Left colon (tissue), 2 donors: ENCODE measurements at regions not wholly inside any gene's neighbourhood (a gene's known extent, or its start where the extent isn't known, plus 50 kb on each side); places are given as distances from the start of the nearest gene placed in this dataset.
"Not testable (repeated sequence)": the region's sequence is repeated elsewhere in the genome, so short reads cannot be mapped to it uniquely, and the experiment has no call there.

Experiments used
- ATAC-seq: fragments of 200-7000 bp; cut with Tn5 transposase; one replicate; pipeline ENCODE4 v1.9.1; 2020; ENCODE audit warnings: mild to moderate bottlenecking, moderate library complexity
- DNase-seq, 2 donors: peaks; one replicate each; pipeline ENCODE4 v3.0.0-alpha.2; 2020
- intact Hi-C, 2 donors: fragments of 100-400 bp; cut with DNase I in 1 of 2; cut with micrococcal nuclease in 1 of 2; formaldehyde crosslinking; loops; one replicate each; pipeline versions ENCODE4 v1.11.2 to v1.14.0; 2022; cut with DNase I, micrococcal nuclease
- donor health status: DM: no; HTN: no; CAD: no.
- donor health status: DM: yes; HTN: yes; CAD: no.

DNA sequence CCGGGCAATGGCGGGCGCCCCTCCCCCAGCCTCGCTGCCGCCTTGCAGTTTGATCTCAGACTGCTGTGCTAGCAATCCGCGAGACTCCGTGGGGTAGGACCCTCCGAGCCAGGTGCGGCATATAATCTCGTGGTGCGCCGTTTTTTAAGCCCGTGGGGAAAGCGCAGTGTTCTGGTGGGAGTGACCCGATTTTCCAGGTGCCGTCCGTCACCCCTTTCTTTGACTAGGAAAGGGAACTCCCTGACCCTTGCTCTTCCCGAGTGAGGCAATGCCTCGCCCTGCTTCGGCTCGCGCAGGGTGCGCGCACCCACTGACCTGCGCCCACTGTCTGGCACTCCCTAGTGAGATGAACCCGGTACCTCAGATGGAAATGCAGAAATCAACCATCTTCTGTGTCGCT lies 171.9 kb downstream of the GALR1 start:
- ATAC-seq, DNase-seq, intact Hi-C loops: not testable (repeated sequence)

DNA sequence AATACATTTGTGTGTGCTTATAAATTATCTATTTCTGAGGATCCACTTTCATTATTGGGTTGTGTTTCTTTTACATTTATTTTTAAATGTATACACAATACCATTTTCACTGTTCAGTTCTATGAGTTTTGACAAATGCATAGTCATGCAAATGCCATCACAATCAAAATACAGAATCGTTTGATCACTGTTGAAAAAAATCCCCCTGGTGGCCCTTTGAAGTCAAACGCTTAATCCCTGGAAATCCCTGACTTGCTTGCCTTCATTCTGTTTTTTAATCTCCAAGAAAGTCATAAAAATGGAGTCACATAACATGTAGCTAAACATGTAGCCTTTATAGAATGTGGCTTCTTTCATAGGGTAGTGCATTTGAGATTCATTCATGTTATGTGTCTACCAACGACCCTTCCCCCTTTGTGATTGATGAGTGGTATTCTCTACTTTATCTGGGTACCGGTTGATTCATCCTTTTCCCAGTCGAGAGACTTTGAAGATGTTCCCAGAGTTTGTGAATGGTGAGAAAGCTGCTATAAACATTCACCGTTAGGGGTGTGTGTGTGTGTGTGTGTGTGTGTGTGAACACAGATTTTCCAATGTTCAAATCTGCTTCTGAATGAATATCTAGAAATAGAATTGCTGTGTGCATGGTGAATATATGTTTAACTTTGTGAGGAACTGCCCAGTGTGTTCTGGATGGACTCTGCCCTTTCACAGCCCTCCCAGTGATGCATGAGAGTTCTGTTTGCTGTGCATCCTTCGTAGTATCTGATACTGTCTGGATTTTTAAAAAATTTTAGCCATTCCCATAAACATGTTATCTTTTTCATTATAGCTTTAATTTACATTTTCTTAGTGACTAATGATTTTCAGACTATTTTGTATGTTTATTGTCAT lies 173.6 kb downstream of the GALR1 start:
- DNase-seq (no peak), ATAC-seq (peak; percentile 52)
- intact Hi-C loops = no loop called here

DNA sequence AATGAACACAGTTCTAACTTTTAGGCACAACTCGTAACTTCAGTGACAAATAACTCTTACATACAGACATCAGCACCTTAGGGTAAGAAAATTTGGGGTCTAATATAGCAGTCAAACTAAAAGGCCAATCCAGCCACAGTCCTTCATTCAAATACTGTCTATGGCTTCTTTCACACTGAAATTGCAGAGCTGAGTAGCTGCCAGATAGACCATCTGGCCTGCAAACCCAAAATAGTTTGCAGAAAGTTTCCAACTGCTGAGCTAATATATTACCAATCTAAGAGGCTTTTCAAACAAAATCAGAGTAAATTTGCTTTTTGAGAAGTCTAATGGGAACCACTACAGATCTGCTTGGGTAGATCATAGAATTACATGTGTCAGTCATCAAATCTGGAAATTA lies 183.4 kb downstream of the GALR1 start:
- DNase-seq (no peak), ATAC-seq (no peak)
- intact Hi-C loops = no loop called here

DNA sequence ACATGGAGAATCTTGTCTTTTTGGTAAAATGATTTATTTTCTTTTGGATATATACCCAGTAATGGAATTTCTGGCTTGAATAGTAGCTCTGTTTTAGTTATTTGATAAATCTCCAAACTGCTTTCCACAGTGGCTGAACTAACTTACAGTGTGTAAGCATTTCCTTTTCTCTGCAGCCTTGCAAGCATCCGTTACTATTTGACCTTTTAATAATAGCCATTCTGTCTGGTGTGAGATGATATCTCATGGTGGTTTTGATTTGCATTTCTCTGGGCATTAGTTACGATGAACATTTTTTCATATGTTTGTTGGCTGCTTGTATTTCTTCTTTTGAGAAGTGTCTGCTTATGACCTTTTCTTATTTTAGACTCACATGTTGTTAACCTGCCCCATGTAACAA lies 190.2 kb downstream of the GALR1 start:
- DNase-seq (no peak), ATAC-seq (no peak)
- intact Hi-C loops = no loop called here

GRCh38 chr18:77442393-77442792 lies 192.7 kb downstream of the GALR1 start:
- no peak for DNase-seq
- ATAC-seq = no peak

GRCh38 chr18:77444385-77444784 lies 194.7 kb downstream of the GALR1 start:
- DNase-seq = no peak
- no peak for ATAC-seq
- intact Hi-C loops = no loop called here

More at GRCh38 chr18:77442393-77442792, 192.7 kb downstream of the GALR1 start:
- intact Hi-C loops = no loop called here

- DNase-seq = no peak
- no peak for ATAC-seq
- intact Hi-C loops = no loop called here
Observed at GRCh38 chr18:77448046-77448445, 198.4 kb downstream of the GALR1 start.

DNA sequence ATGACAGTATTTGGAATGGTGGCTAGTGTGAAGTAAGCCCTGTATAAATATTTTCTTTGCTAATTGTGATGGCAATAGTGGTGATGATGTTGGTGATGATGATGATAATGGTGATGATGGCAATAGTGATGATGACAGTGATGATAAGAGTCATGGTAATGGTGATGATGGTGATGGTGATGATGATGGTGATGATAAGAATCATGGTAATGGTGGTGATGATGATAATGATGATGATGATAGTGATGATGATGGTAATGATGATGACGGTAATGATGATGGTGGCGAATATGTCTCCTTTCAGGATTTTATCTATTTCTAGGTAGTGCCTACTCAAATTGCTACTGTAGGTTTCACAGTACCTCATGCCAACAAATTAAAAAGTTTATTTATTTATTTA lies 205.4 kb downstream of the GALR1 start:
- no peak for ATAC-seq
- no peak for DNase-seq
- intact Hi-C loops = no loop called here

- no peak for ATAC-seq
- no peak for DNase-seq
- intact Hi-C loops = no loop called here
Observed at GRCh38 chr18:77457681-77458080, 208.0 kb downstream of the GALR1 start.

DNA sequence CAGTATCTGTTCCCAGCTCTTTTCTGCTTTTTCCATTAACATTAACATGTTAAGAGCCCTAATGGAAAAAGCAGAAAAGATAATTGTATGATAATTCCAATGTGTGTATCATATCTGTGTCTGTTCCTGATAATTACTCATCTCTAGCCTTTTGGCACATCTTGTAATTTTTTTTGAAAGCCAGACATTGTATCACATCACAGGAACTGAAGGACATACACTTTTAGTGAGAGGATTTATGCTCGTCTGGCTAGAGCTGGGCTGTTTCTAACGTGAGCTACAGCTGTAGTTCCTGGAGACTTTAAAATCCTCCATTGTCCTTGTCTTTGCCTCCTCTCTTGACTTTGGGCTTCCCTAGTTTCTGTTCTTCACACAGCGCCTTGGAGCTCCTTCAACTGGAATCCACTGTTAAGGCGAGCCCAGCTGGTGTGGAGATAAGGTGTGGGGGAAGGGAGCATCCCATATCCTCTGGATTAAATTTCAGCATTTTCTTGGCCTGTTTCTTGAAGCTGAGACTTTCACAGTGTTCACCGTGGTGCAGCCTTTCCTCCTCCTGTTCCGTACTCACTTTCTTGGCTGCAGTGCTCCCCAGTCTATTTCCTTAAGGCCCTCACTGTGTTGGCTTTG lies 211.5 kb downstream of the GALR1 start:
- ATAC-seq (no peak), DNase-seq (no peak)

GRCh38 chr18:77464917-77465316 lies 215.3 kb downstream of the GALR1 start:
- intact Hi-C loops = no loop called here
- ATAC-seq (no peak), DNase-seq (no peak)

More for the DNA sequence above, 211.5 kb downstream of the GALR1 start:
- intact Hi-C loops = no loop called here

- intact Hi-C loops = no loop called here
- ATAC-seq = no peak
- DNase-seq = no peak
Observed at GRCh38 chr18:77466890-77467289, 217.2 kb downstream of the GALR1 start.

DNA sequence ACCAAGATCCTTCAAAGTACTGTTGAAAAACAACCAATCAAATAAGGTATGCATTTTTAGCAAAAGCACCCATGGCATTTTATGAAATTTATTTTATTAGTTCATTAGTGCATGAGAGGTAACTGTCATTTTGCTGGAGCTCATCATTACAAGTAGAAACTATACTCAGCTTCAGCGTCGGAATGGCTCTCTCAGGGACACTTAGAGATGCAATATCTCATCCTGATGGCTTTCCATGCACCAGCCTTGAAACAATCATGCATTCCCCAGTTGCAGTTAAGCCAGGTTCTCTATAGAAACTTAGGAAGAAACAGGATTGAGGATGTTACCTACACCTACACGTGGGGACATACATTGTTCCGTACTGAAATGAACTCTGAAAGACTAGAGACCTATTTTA lies 219.5 kb downstream of the GALR1 start:
- intact Hi-C loops = no loop called here
- no peak for ATAC-seq
- DNase-seq = no peak

DNA sequence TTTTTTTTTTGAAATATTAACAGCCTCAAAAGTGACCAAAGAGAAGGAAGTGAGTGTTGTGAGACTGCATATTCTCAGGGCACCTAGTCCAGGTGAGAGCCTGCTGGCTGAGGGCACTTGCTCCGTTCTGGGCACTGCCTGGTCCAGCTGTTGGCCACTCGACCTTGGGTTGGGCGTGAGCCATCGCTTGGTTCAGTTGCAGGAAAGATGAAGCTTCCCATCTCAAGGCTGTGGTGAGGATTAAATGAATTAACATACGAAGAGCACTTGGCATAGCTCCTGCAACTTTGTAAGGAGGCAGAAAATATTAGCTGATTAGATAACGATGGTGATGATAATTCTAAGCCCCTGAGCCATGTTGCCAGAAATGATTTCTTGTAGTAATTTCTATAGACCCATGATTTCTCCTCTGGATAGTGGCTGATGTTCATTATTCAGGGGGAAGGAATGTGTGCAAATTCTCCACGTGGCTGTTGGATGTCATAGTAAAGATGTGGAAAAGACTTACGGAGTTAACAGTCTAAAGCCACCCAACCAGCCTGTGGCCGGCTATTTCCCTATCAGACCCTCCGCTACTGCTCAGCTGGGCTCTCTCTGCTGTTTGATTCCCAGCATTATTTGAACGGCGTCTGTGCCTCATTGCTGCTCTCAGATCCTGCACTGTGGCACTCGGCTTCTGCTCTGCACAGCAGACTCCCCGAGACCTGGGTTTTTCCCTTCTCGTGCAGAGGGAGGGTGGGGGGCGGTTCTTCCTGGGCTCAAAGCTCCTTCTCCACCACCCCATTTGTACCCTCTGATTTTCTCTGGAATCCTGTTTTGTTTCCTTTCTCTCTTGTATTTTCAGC lies 221.1 kb downstream of the GALR1 start:
- no peak for DNase-seq

GRCh38 chr18:77472509-77472908 lies 222.9 kb downstream of the GALR1 start:
- DNase-seq (no peak), ATAC-seq (no peak)
- intact Hi-C loops = no loop called here

More for the DNA sequence above, 221.1 kb downstream of the GALR1 start:
- ATAC-seq = no peak
- intact Hi-C loops = no loop called here

DNA sequence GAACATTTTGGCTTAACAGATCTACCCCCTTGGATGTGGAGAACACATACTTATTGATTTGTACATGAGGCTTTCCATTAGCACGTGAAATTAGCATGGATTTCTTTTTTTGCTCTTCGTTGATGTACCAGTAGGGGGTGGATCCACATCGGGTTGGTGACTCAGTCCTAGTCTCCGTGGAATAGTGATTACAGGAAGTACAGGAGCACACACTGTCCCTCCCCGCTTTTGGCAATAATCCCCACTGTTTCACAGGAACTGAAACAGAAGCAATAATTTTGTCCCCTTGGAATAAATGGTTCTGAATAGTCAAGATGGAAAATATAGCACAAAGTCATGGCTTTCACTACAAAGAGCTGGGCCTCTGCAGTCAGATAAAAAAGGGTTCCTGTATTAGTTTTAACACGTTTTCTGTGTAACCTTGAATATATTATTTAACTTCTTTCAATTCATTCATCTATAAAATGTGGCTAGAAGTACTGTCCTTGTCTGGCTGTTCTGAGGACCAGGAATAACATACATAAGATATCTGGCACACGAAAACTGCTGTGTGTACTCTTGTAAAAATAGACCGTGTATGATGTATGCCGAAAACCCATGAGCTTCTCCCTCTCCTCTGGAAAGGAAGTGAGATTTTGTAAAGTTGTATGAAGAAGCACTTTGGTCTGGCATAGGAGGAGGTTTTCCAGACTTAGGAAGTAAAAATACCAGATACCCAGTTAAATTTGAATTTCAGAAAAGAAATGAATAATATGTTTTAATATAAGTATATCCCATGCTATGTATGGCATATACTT lies 229.2 kb downstream of the GALR1 start:
- ATAC-seq (peak; percentile 74), DNase-seq (peak; percentile 5 to 40)
- intact Hi-C loops = no loop called here

GRCh38 chr18:77481541-77481940 lies 231.9 kb downstream of the GALR1 start:
- no peak for ATAC-seq
- intact Hi-C loops = no loop called here
- no peak for DNase-seq

DNA sequence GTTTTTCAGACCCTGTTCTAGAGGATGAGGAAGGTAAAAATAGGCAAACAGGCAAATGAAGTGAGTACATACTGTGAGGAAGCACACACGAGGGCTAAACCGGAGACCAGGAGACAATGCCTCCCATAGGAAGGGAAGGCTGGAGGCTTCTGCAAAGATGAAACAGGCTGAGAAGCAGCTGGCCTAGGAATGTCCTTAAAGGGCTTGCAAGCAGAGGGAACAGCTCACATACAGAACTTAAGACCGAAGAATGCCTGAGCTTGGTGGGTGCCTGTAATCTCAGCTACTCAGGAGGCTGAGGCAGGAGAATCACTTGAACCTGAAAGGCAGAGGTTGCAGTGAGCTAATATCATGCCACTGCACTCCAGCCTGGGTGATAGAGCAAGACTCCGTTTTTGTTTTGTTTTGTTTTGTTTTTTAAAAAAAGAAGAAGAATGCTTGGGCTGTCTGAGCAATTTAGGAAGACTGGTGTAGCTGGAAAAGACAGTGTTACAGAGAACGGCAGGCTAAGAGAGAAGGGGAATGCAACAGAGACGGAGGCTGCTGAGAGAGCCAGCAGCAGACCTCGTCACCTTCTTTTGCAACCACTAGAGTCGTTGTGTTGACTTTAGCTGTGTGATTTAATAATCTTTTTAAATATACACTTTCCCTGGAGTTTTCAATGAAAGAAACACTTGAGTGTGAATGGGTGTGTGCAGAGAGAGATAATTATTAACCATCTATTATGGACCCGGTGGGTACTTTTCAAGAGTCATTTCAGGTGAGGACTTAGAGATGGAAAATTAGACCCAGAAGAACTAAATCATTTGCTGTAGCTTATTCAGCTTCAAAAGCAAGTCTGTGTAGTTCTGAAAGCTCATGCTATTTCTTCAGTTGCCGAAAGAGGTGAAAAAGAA lies 232.8 kb downstream of the GALR1 start:
- no peak for ATAC-seq
- no peak for DNase-seq
- intact Hi-C loops = no loop called here
